ENCODE measurements at regions not wholly inside any gene's neighbourhood (a gene's known extent, or its start where the extent isn't known, plus 50 kb on each side); places are given as distances from the start of the nearest gene placed in this dataset.

GRCh38 chr6:1542764-1543163 is 67.0 kb upstream of the FOXC1 start:
- ATAC-seq = no peak
- no TSS peak for BruUV-seq (replicated peaks)

GRCh38 chr6:1544000-1544399 is 65.7 kb upstream of the FOXC1 start:
- POLR2A ChIA-PET = no interaction called here
- DNase-seq (ENCODE audit: low read depth, low spot score) (no peak), ATAC-seq (no peak)
- no peaks in the 10 kb centered on the region for H3K36me3 ChIP-seq (ENCODE audit: control insufficient read depth, insufficient read depth, low read length)
- no peaks in the 10 kb centered on the region for H3K9me3 ChIP-seq (ENCODE audit: control insufficient read depth, insufficient read depth, low read depth, low read length)
- BruUV-seq (replicated peaks) = no TSS peak
- H3K27ac ChIP-seq (ENCODE audit: low read length) = no peak overlapping the region
- intact Hi-C loops (cut with micrococcal nuclease; ENCODE audit: unreplicated experiment) = no loop called here
- CTCF ChIA-PET = no interaction called here
- in situ Hi-C loops (cut with HindIII; ENCODE audit: low pct_unique_long_range_greater_than_20kb, low sequenced_read_pairs) = no loop called here
- H3K4me1 ChIP-seq (ENCODE audit: control insufficient read depth, insufficient read depth, low read length) = no peaks in the 10 kb centered on the region
- H3K4me3 ChIP-seq (ENCODE audit: low read depth in 2 of 2, low read length in 2 of 2) = no peak overlapping the region
- no peak for TF ChIP-seq CTCF (IDR thresholded peaks at IDR 0.05)
- TF ChIP-seq REST (IDR thresholded peaks at IDR 0.05; ENCODE audit: insufficient read depth in 1 of 2, low read depth in 2 of 2, low read length in 1 of 2) = no peak
- TF ChIP-seq TCF7L2 (IDR thresholded peaks at IDR 0.05; ENCODE audit: low read depth, low read length) = no peak
- no peak for TF ChIP-seq POLR2AphosphoS5 (IDR thresholded peaks at IDR 0.05; ENCODE audit: low read depth, low read length)
- no peak for TF ChIP-seq SIN3A (IDR thresholded peaks at IDR 0.05; ENCODE audit: borderline replicate concordance, insufficient read depth, low read depth, low read length)
- H3K27me3 ChIP-seq (ENCODE audit: control insufficient read depth, insufficient read depth, low read length) = no peaks in the 10 kb centered on the region; the same call in 1 of the 2 replicates

More at GRCh38 chr6:1542764-1543163, 67.0 kb upstream of the FOXC1 start:
- Histone ChIP-seq H3K9me3 (ENCODE audit: control insufficient read depth, insufficient read depth, low read depth, low read length) (no peaks in the 10 kb centered on the region), H3K4me1 (ENCODE audit: control insufficient read depth, insufficient read depth, low read length) (no peaks in the 10 kb centered on the region), H3K36me3 (ENCODE audit: control insufficient read depth, insufficient read depth, low read length) (no peaks in the 10 kb centered on the region), H3K27me3 (ENCODE audit: control insufficient read depth, insufficient read depth, low read length) (no peaks in the 10 kb centered on the region; the same call in 1 of the 2 replicates), H3K27ac (ENCODE audit: low read length) (no peak overlapping the region), H3K4me3 (ENCODE audit: low read depth in 2 of 2, low read length in 2 of 2) (no peak overlapping the region)
- in situ Hi-C loops (cut with HindIII; ENCODE audit: low pct_unique_long_range_greater_than_20kb, low sequenced_read_pairs) = no loop called here
- POLR2A ChIA-PET = no interaction called here
- no peak for DNase-seq (ENCODE audit: low read depth, low spot score)
- TF ChIP-seq SIN3A (IDR thresholded peaks at IDR 0.05; ENCODE audit: borderline replicate concordance, insufficient read depth, low read depth, low read length) = no peak
- CTCF ChIA-PET = interaction anchor here (1.1 kb wide), 1 partner anchor 10 kb away, joined by 4 read pairs; no protein-coding TSS in a partner anchor
- intact Hi-C loops (cut with micrococcal nuclease; ENCODE audit: unreplicated experiment) = no loop called here

GRCh38 chr6:1544603-1545002 is 65.1 kb upstream of the FOXC1 start:
- no peak for ATAC-seq
- ChIA-PET POLR2A (no interaction called here), CTCF (no interaction called here)
- Histone ChIP-seq H3K27ac (ENCODE audit: low read length) (no peak overlapping the region), H3K4me1 (ENCODE audit: control insufficient read depth, insufficient read depth, low read length) (no peaks in the 10 kb centered on the region), H3K36me3 (ENCODE audit: control insufficient read depth, insufficient read depth, low read length) (no peaks in the 10 kb centered on the region), H3K4me3 (ENCODE audit: low read depth in 2 of 2, low read length in 2 of 2) (no peak overlapping the region), H3K27me3 (ENCODE audit: control insufficient read depth, insufficient read depth, low read length) (no peaks in the 10 kb centered on the region; the same call in 1 of the 2 replicates), H3K9me3 (ENCODE audit: control insufficient read depth, insufficient read depth, low read depth, low read length) (no peaks in the 10 kb centered on the region)
- intact Hi-C loops (cut with micrococcal nuclease; ENCODE audit: unreplicated experiment) = no loop called here
- DNase-seq (ENCODE audit: low read depth, low spot score) = no peak
- TF ChIP-seq REST (IDR thresholded peaks at IDR 0.05; ENCODE audit: insufficient read depth in 1 of 2, low read depth in 2 of 2, low read length in 1 of 2) (no peak), SIN3A (IDR thresholded peaks at IDR 0.05; ENCODE audit: borderline replicate concordance, insufficient read depth, low read depth, low read length) (no peak), TCF7L2 (IDR thresholded peaks at IDR 0.05; ENCODE audit: low read depth, low read length) (no peak), POLR2AphosphoS5 (IDR thresholded peaks at IDR 0.05; ENCODE audit: low read depth, low read length) (no peak), CTCF (IDR thresholded peaks at IDR 0.05) (no peak)
- in situ Hi-C loops (cut with HindIII; ENCODE audit: low pct_unique_long_range_greater_than_20kb, low sequenced_read_pairs) = no loop called here
- BruUV-seq (replicated peaks) = no TSS peak
